SK-N-MC (cell line): ENCODE measurements at regions not wholly inside any gene's neighbourhood (a gene's known extent, or its start where the extent isn't known, plus 50 kb on each side); places are given as distances from the start of the nearest gene placed in this dataset.

Experiments
- EZH2 ChIP-seq: fragments of 200-600 bp; sonication (generic); IDR thresholded peaks from one replicate; pipeline ENCODE4 v1.6.1; 2017; ENCODE audit warnings: antibody characterized with exemption
- FOXP2 ChIP-seq: optimal IDR thresholded peaks from 2 replicates; pipeline ENCODE3; 2011; ENCODE audit warnings: mild to moderate bottlenecking, moderate library complexity; ENCODE audit not compliant: insufficient read depth; ENCODE audit errors: extremely low read length, control extremely low read depth
- POLR2AphosphoS5 ChIP-seq: IDR thresholded peaks from 2 replicates; pipeline ENCODE4 v1.6.1; 2012; ENCODE audit warnings: mild to moderate bottlenecking, low read depth, low read length, borderline replicate concordance

GRCh38 chr1:166629946-166630345, 209.3 kb upstream of the POGK start:
- TF ChIP-seq POLR2AphosphoS5 (no peak), EZH2 (no peak), FOXP2 (no peak)
